ENCODE measurements at regions not wholly inside any gene's neighbourhood (a gene's known extent, or its start where the extent isn't known, plus 50 kb on each side); places are given as distances from the start of the nearest gene placed in this dataset.

DNA sequence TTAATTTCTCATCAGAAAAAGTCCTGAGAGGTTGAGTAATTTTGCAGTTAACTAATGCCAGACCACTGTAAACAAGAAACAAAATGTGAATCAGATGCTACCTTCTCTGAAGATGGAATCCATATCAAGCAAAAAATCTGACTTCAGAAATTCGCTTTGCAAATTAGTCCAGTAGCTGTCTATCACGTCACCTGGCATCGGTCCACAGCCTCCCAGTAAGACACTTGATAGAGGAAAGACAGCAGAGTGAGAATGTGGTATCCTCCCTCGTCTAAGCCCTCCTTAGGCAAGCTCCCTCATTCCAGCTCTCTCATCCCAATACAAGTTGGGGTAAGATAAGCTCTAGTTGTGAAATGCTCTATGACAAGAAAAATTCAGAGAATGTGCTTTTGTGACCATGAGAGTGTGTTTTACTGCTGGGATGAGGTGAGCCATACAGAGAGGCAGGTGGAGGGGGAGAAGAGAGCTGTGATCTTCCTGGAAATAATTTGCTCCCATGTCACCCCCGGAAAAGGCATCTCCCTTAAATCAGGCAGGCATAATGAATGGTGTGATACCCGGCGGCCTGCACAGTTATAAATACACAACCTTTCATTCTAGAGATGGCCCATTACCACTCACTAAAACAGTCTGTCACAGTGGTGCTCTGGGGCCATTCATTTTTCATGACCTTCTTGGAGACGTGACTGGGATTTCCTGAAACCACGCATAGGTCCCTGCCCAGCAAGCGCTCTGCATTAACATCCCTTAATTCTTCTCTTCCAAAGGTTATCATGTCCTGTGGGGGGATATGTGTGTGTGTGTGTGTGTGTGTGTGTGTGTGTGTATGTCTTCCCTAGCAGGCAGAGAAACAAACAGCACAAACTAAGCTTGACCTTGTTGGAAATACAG, 602.0 kb upstream of the KCNMB2 start:
- no peak for DNase-seq (ENCODE audit: low read depth in 3 of 3)

GRCh38 chr3:177935047-177935446, 601.2 kb upstream of the KCNMB2 start:
- no peak for DNase-seq (ENCODE audit: low read depth in 3 of 3)

DNA sequence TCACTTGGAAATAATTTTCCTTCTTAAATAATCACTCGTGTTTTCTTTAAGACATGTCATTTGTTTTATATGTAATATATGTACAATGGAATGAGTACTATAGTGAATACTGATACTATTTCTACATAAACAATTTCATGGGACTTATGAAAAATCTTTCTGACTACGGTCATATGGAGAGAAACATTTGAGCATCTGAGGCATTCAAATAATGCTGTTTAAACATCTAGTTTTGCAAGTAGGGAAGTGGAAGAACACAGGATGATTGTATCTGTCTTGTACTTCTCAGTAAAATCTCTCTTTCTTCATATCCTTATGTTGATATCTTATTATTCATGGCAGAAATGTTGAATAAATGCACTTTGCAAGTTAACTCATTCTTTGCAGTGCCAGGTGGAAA, 599.5 kb upstream of the KCNMB2 start:
- no peak for DNase-seq (ENCODE audit: low read depth in 3 of 3)

- no peak for DNase-seq (ENCODE audit: low read depth in 3 of 3)
These were observed 593.3 kb upstream of the KCNMB2 start for GRCh38 chr3:177942911-177943310.

- DNase-seq (ENCODE audit: low read depth in 3 of 3) = no peak
These were observed 592.0 kb upstream of the KCNMB2 start for GRCh38 chr3:177944228-177944661.

GRCh38 chr3:177946048-177946447, 590.2 kb upstream of the KCNMB2 start:
- no peak for DNase-seq (ENCODE audit: low read depth in 3 of 3)

DNA sequence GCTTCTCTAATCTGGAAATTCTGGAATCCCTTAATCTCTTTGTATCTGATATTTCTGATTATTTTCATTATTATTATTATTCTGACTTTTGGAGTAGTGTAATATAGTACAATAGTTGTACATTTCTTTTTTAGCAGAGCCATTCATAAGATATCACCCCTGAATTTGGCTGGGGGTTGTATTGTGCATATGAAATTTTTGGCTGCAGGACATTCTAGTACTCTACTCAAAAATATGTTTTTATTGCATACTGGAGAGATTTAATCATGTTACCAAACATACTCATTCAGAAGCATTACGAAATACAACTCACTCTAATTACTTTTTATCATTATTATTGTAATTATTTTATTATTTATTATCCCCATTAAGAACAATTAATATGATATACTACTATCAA, 589.7 kb upstream of the KCNMB2 start:
- no peak for DNase-seq (ENCODE audit: low read depth in 3 of 3)

GRCh38 chr3:177946936-177947335, 589.3 kb upstream of the KCNMB2 start:
- DNase-seq (ENCODE audit: low read depth in 3 of 3) = no peak

DNA sequence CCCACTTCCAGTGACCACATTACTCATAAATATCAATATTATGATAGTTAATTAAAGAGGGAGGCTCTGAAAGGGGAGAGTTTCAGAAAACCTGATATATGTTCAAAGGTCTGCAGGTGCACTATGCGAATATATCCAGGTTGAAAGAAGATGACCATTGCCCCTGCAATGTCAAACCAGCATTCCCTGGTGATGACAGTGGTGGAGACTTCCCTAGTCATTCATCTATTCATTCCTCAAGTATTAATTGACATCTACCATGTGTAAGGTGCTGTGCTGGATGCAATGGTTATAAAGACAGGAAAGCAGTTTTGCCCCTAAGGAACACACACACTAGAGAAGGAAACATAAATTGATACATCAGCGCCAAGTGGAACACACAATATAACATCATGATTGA, 588.3 kb upstream of the KCNMB2 start:
- DNase-seq (ENCODE audit: low read depth in 3 of 3) = no peak

DNA sequence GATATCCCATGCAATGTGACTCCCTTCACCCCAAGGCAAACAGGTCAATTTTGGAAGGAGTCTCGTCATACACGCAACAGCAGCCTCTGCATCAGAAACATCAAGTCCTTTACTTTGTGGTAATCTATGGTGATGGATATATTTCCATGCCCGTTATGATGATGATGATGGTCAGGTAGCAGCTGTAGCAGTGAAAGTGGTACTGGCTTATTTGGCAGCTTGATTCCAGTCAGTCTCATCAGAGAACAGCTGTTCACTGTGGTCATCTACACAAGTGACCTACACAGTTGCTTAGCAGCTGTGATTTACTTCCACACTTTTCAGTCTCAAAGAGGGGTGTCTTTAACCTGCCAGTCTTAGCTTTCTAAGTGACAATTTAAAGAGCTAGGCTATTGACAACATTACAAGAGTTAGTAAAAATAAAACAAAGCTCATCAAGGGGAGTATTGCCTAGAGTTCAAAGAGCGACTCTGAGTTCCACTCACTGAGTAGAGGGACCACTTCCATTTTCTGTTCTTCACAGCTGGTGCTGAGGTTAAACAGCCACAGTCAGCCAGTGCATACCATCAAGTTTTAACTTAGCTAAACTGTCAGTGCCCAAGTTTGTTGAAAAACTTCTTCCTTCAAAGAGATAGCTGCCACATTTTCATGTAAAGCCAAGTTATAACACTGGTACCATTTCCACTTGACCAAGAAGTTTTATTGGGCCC, 587.4 kb upstream of the KCNMB2 start:
- no peak for DNase-seq (ENCODE audit: low read depth in 3 of 3)

DNA sequence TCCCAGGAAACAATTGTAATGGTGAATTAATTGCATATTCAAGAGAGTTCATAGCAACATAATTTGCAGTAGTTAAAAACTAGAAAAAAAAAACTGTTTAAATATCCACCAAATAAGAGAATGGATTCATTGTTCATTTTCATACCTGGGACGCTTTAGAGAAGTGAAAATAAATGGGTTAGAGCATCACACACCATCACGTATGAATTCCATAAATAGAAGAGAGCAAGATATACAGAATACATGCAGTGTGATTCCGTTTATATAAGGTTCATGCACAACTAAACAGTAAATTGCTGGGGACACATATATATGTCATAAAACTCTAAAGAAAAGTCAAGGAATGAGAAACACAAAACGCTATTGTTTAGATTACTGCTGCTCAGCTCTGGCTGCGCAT, 577.0 kb upstream of the KCNMB2 start:
- DNase-seq (ENCODE audit: low read depth in 3 of 3) = no peak

DNA sequence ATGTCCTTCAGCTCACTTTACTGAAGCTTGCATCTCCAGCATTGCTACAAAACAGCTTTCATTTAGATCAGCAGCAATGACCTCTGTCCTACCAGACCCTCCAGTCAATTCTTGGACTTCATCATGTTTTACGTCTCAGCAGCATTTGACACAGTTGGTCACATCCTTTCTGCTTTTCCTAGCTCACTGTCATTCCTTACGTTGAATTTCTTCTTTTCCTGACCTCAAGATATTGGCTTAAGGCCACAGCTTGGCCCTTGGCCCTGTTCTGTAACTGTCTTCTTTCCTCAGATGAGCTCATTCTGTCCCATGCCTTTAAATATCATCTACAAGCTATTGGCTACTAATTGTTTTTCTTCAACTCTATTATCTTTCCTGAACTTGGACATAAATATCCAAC, 576.2 kb upstream of the KCNMB2 start:
- DNase-seq (ENCODE audit: low read depth in 3 of 3) = no peak

DNA sequence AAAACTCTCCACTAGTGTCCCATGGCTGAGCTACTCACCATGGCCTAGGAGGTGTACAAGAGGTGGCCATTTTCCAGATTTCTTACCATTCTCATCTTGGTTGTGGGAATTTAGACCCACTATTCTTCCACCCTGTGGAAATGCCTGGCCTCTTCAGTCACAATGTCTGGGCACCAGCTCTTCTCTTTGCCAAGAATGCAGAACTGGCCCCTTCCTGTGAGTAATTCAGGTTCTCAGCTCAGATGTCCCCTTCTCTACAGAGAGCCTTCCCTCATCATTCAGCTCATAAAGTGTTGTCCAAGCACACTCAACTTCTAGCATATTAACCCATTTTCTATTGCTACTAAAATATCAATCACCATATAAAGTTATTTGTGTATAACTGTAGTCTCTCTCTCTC, 575.5 kb upstream of the KCNMB2 start:
- DNase-seq (ENCODE audit: low read depth in 3 of 3) = no peak

DNA sequence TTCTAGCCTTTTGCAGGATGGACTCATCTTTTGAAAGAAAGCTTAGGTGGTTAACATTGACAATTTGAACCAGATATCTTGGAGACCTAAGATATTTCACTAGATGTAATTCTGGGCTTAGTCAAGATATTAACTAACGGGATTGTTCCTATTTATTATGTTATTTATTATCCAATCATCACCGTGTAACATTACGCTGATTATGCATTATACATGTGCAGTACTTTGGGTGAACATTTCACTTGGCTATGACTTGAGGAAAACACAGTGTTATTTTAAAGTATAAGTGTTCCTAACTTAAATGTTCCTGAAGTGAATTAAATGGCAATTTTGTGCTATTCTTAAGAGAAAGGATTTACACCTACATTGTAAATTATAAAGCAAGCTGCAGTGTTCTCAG, 574.5 kb upstream of the KCNMB2 start:
- DNase-seq (ENCODE audit: low read depth in 3 of 3) = no peak

GRCh38 chr3:177966493-177966892, 569.7 kb upstream of the KCNMB2 start:
- no peak for DNase-seq (ENCODE audit: low read depth in 3 of 3)

DNA sequence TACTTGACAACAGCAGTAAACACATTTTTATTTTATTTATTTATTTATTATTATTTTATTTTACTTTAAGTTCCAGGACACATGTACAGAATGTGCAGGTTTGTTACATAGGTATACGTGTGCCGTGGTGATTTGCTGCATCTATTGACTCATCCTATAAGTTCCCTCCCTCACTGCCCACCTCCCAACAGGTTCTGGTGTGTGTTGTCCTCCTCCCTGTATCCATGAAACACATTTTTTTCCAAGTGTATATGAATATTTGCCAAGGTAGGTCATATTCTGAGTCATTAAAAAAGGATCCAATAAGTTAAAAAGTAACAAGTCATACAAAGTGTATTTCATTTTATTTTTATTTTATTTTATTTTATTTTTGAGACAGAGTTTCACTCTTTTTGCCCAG, 567.3 kb upstream of the KCNMB2 start:
- DNase-seq (ENCODE audit: low read depth in 3 of 3) = no peak

GRCh38 chr3:177973241-177973840, 562.9 kb upstream of the KCNMB2 start:
- DNase-seq (ENCODE audit: low read depth in 3 of 3) = no peak

GRCh38 chr3:177976241-177976640, 560.0 kb upstream of the KCNMB2 start:
- DNase-seq (ENCODE audit: low read depth in 3 of 3) = no peak

- DNase-seq (ENCODE audit: low read depth in 3 of 3) = no peak
These were observed 559.4 kb upstream of the KCNMB2 start for GRCh38 chr3:177976866-177977265.

DNA sequence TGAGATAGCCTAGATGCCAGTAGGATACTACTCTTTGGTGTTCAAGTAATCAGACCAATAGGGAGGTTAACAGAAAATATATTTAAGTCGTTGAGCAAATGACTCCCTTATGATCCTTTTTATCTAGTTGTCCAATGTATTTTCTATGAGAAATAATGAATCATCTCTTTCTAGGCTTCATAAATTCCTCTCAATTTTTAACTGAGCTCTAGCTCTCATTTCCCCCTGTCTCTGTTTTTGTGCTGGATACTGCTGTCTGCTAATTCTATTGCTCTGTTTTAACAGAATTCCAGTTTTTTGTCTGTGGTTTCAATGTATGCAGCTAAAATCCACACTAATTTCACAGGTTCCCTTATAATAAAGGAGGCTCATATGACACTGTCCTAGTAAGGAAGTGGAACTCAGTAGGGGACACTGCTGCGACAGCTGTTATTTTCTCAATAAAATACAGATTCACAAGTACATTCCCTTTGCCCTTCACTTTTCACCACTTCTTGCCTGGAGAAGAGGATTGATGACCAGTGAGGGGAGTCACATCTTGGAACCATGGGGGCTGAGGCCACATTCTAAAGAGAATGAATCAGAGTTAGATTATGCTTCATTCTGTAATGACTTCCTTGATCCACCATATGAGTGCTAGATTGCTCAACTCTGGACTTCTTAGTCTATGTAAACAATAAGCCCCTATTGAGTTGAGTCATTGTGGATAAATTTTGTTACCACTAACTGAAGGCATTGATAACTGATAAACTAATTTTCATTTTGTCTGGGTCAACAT, 558.7 kb upstream of the KCNMB2 start:
- DNase-seq (ENCODE audit: low read depth in 3 of 3) = no peak

DNA sequence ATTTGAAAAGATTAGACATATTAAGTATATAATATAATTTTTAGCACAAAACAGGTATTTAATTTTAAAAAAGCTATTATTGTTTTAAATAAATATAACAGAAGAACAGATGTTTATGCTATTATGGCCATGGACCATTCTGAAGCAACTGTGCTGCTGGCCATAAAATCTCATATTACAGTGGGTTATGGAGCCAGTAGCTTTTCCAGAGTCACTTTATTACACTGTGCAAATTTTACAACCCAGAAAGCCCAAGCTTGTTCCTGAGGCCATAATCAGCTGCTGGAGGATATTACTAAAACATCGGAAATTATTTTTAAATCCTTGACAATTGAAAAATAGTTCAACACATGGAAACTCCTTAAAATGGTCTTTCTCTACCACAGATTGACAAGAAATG, 557.3 kb upstream of the KCNMB2 start:
- no peak for DNase-seq (ENCODE audit: low read depth in 3 of 3)

- DNase-seq (ENCODE audit: low read depth in 3 of 3) = no peak
These were observed 556.5 kb upstream of the KCNMB2 start for GRCh38 chr3:177979703-177980102.
